ENCODE measurements at regions not wholly inside any gene's neighbourhood (a gene's known extent, or its start where the extent isn't known, plus 50 kb on each side); places are given as distances from the start of the nearest gene placed in this dataset.

GRCh38 chr1:175892686-175893085, 149.3 kb upstream of the TNR start:
- ChIA-PET SMC1A (ENCODE audit: uncharacterized antibody, unreplicated experiment) (no interaction called here), POLR2A (no interaction called here), CTCF (no interaction called here), RAD21 (ENCODE audit: unreplicated experiment) (no interaction called here)
- 66% methylated on average over 5 of the region's 5 CpGs for WGBS (ENCODE audit: insufficient coverage, insufficient replicate concordance, low lambda C conversion rate, missing lambda C conversion rate)
- no peak for ATAC-seq
- no TSS peak for BruUV-seq (replicated peaks)
- Histone ChIP-seq H3K4me3 (no peak overlapping the region), H4K20me1 (ENCODE audit: control insufficient read depth, insufficient read depth) (no peaks in the 10 kb centered on the region), H3K4me1 (ENCODE audit: control insufficient read depth, insufficient read depth, low read length) (no peaks in the 10 kb centered on the region), H3K27ac (ENCODE audit: control insufficient read depth, insufficient read depth) (no peak overlapping the region), H3K36me3 (ENCODE audit: control insufficient read depth in 2 of 2, insufficient read depth in 2 of 2, low read length in 1 of 2) (no peaks in the 10 kb centered on the region; a peak in 1 of 4 replicates), H3K4me2 (ENCODE audit: control insufficient read depth, insufficient read depth) (no peak overlapping the region), H3K9me3 (replicated peaks; ENCODE audit: control insufficient read depth, insufficient read depth, low read length) (no peaks in the 10 kb centered on the region), H3K27me3 (replicated peaks in 1 of 2; ENCODE audit: control insufficient read depth in 2 of 2, insufficient read depth in 2 of 2, low read length in 1 of 2) (no peaks in the 10 kb centered on the region), H2AFZ (ENCODE audit: control insufficient read depth, low read depth, low read length) (no peak overlapping the region), H3K79me2 (ENCODE audit: control insufficient read depth, insufficient read depth, low read length) (no peaks in the 10 kb centered on the region), H3K9ac (ENCODE audit: control insufficient read depth, insufficient read depth, low read length) (no peak overlapping the region)
- DNase-seq (ENCODE audit: low read depth, low spot score), result no peak
- FAIRE-seq, result no peak
- in situ Hi-C loops (cut with MboI) (no loop called here), intact Hi-C loops (cut with micrococcal nuclease; ENCODE audit: unreplicated experiment) (no loop called here)
- TF ChIP-seq TCF12 (IDR thresholded peaks at IDR 0.05; ENCODE audit: low read depth, low read length), result no peak

- RAD21 ChIA-PET (ENCODE audit: unreplicated experiment), result no interaction called here
- SMC1A ChIA-PET (ENCODE audit: uncharacterized antibody, unreplicated experiment), result no interaction called here
- in situ Hi-C loops (cut with MboI), result no loop called here
- TF ChIP-seq, protein P1, sequence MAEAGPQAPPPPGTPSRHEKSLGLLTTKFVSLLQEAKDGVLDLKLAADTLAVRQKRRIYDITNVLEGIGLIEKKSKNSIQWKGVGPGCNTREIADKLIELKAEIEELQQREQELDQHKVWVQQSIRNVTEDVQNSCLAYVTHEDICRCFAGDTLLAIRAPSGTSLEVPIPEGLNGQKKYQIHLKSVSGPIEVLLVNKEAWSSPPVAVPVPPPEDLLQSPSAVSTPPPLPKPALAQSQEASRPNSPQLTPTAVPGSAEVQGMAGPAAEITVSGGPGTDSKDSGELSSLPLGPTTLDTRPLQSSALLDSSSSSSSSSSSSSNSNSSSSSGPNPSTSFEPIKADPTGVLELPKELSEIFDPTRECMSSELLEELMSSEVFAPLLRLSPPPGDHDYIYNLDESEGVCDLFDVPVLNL (IDR thresholded peaks at IDR 0.05; ENCODE audit: low read depth, low read length), result no peak
- TF ChIP-seq, protein P2, sequence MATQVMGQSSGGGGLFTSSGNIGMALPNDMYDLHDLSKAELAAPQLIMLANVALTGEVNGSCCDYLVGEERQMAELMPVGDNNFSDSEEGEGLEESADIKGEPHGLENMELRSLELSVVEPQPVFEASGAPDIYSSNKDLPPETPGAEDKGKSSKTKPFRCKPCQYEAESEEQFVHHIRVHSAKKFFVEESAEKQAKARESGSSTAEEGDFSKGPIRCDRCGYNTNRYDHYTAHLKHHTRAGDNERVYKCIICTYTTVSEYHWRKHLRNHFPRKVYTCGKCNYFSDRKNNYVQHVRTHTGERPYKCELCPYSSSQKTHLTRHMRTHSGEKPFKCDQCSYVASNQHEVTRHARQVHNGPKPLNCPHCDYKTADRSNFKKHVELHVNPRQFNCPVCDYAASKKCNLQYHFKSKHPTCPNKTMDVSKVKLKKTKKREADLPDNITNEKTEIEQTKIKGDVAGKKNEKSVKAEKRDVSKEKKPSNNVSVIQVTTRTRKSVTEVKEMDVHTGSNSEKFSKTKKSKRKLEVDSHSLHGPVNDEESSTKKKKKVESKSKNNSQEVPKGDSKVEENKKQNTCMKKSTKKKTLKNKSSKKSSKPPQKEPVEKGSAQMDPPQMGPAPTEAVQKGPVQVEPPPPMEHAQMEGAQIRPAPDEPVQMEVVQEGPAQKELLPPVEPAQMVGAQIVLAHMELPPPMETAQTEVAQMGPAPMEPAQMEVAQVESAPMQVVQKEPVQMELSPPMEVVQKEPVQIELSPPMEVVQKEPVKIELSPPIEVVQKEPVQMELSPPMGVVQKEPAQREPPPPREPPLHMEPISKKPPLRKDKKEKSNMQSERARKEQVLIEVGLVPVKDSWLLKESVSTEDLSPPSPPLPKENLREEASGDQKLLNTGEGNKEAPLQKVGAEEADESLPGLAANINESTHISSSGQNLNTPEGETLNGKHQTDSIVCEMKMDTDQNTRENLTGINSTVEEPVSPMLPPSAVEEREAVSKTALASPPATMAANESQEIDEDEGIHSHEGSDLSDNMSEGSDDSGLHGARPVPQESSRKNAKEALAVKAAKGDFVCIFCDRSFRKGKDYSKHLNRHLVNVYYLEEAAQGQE (IDR thresholded peaks at IDR 0.05; ENCODE audit: low read depth, low read length), result no peak
- TF ChIP-seq RELB (IDR thresholded peaks at IDR 0.05; ENCODE audit: low read depth) (no peak), SP1 (IDR thresholded peaks at IDR 0.05; ENCODE audit: low read depth, low read length) (no peak), KAT2A (conservative IDR thresholded peaks at IDR 0.05; ENCODE audit: control insufficient read depth, low read depth, low read length) (no peak), GABPA (IDR thresholded peaks at IDR 0.05; ENCODE audit: low read depth) (no peak), RAD51 (IDR thresholded peaks at IDR 0.05) (no peak), TARDBP (IDR thresholded peaks at IDR 0.05; ENCODE audit: borderline replicate concordance) (no peak), PML (IDR thresholded peaks at IDR 0.05; ENCODE audit: low read length) (no peak)
- TF ChIP-seq, protein P3, sequence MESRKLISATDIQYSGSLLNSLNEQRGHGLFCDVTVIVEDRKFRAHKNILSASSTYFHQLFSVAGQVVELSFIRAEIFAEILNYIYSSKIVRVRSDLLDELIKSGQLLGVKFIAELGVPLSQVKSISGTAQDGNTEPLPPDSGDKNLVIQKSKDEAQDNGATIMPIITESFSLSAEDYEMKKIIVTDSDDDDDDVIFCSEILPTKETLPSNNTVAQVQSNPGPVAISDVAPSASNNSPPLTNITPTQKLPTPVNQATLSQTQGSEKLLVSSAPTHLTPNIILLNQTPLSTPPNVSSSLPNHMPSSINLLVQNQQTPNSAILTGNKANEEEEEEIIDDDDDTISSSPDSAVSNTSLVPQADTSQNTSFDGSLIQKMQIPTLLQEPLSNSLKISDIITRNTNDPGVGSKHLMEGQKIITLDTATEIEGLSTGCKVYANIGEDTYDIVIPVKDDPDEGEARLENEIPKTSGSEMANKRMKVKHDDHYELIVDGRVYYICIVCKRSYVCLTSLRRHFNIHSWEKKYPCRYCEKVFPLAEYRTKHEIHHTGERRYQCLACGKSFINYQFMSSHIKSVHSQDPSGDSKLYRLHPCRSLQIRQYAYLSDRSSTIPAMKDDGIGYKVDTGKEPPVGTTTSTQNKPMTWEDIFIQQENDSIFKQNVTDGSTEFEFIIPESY (IDR thresholded peaks at IDR 0.05), result no peak
Observed at GRCh38 chr1:175891783-175892309, 148.5 kb upstream of the TNR start.

More at GRCh38 chr1:175891783-175892309, 148.5 kb upstream of the TNR start:
- Histone ChIP-seq H3K9ac (ENCODE audit: control insufficient read depth, insufficient read depth, low read length) (no peak overlapping the region), H3K36me3 (ENCODE audit: control insufficient read depth in 2 of 2, insufficient read depth in 2 of 2, low read length in 1 of 2) (no peaks in the 10 kb centered on the region; a peak in 1 of 4 replicates), H3K4me3 (no peak overlapping the region), H3K4me1 (ENCODE audit: control insufficient read depth, insufficient read depth, low read length) (no peaks in the 10 kb centered on the region), H4K20me1 (ENCODE audit: control insufficient read depth, insufficient read depth) (no peaks in the 10 kb centered on the region), H3K9me3 (replicated peaks; ENCODE audit: control insufficient read depth, insufficient read depth, low read length) (no peaks in the 10 kb centered on the region), H3K27ac (ENCODE audit: control insufficient read depth, insufficient read depth) (no peak overlapping the region), H3K4me2 (ENCODE audit: control insufficient read depth, insufficient read depth) (no peak overlapping the region), H3K27me3 (replicated peaks in 1 of 2; ENCODE audit: control insufficient read depth in 2 of 2, insufficient read depth in 2 of 2, low read length in 1 of 2) (no peaks in the 10 kb centered on the region), H2AFZ (ENCODE audit: control insufficient read depth, low read depth, low read length) (no peak overlapping the region), H3K79me2 (ENCODE audit: control insufficient read depth, insufficient read depth, low read length) (no peaks in the 10 kb centered on the region)
- WGBS (ENCODE audit: insufficient coverage, insufficient replicate concordance, low lambda C conversion rate, missing lambda C conversion rate), result 86% methylated on average over 10 of the region's 10 CpGs
- intact Hi-C loops (cut with micrococcal nuclease; ENCODE audit: unreplicated experiment), result no loop called here
- ChIA-PET POLR2A (no interaction called here), CTCF (no interaction called here)
- FAIRE-seq (no peak), ATAC-seq (no peak), DNase-seq (ENCODE audit: low read depth, low spot score) (no peak)
- no TSS peak for BruUV-seq (replicated peaks)
